Hematopoietic multipotent progenitor cell treated with erythropoietin and hydrocortisone succinate and interleukin-3 and kit ligand, for 8 days (in vitro differentiated cells): ENCODE measurements at regions not wholly inside any gene's neighbourhood (a gene's known extent, or its start where the extent isn't known, plus 50 kb on each side); places are given as distances from the start of the nearest gene placed in this dataset.
A peak's percentile ranks its signal among the peaks of the same experiment; 100 is the strongest.
"Not testable (repeated sequence)": the region's sequence is repeated elsewhere in the genome, so short reads cannot be mapped to it uniquely, and the experiment has no call there.

Experiments used
- DNase-seq: peaks from one replicate; pipeline ENCODE4 v3.0.0-alpha.2; 2015

DNA sequence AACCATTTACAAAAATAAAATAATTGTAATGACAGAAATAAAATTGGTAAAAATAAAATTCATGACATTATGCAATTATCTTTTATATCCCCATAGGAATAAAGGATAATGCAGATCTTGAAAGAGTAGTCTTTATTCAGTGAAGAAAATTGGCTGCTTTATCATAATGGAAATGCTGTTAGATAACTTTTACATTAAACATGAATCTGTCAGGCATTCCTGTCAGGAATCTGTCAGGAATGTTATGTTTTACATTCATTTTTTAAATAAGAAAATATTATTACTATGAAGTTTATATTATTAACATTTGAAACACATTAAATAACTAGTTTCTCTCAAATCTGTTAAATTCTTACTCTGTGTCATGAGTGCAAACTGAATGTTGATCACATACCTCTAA is 1024.7 kb upstream of the TMEFF2 start:
- DNase-seq, result no peak

DNA sequence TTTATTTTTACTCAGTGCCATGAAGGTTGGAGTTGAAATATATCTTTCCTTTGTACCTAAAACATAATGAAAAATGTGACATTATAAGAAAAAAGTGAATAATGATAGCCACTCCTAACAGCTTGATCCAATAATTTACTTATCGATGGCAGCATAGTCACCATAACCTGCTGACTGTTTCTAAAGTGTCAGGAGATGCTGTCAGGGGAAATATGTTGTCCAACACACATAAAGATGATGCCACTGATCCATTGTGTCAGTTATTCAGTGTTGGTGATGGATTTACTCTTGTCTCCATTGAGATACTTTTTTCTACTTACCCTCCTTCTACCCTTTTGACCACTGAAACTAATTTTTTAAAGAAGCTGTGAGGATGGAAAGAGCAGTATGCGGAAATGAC is 1006.9 kb upstream of the TMEFF2 start:
- no peak for DNase-seq

DNA sequence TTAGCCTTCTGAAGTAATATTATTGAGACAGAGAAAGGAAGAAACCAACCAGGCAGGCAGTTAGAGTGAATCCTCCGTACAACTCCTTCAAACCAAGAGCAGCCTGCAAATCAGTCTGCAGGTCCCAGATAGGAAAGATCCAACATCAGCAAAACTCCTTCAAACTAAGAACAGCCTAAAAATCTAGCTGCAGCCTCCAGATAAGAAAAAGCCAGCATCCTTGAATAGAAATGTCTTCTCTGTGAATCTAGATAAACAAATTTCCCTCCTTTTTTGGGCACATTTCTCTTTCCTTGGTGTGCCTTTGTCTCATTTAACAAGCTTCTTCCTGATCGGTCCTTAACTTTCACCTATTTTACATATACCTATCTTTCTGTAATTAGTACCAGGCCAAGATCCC is 1004.6 kb upstream of the TMEFF2 start:
- peak; percentile 82 for DNase-seq

DNA sequence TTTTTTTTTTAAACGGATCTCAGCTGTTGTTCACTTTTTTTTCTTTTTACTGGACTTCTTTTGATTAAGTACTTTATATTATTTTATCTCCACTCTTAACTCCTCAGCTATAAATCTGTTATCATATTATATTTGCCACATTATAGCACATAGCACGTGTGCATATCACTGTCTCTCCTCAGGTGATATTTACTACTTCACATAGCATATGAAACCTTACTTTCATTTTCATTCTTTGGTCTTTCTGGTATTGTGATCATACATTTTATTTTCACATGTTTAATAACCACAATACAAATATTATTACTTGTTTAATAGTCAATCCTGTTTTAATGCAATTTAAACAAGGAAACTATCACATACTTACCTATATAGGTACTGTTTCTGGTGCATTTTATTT is 993.1 kb upstream of the TMEFF2 start:
- DNase-seq, result no peak

DNA sequence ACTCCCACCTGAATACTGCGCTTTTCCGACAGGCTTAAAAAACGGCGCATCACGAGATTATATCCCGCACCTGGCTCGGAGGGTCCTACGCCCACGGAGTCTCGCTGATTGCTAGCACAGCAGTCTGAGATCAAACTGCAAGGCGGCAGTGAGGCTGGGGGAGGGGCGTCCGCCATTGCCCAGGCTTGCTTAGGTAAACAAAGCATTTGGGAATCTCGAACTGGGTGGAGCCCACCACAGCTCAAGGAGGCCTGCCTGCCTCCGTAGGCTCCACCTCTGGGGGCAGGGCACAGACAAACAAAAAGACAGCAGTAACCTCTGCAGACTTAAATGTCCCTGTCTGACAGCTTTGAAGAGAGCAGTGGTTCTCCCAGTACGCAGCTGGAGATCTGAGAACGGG is 976.2 kb upstream of the TMEFF2 start:
- not testable (repeated sequence) for DNase-seq

DNA sequence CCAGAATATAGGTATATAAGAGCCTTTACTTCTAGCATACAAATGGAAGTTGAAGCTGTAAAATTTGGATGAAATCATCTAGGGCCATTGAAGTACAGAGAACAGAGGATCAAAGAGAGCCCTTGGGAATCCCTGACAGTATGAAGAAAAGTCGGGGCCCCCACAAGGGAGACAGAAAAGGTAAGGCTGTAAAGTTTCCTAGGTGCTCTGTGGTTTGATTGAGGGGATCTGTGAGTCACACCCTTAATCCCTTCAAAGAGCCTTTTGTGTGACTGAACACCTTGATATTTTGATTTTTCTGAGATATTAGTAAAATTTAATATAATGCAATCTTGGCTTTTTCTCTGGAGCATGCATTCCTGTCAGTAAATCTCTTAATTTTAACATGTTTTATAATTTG is 961.7 kb upstream of the TMEFF2 start:
- no peak for DNase-seq

DNA sequence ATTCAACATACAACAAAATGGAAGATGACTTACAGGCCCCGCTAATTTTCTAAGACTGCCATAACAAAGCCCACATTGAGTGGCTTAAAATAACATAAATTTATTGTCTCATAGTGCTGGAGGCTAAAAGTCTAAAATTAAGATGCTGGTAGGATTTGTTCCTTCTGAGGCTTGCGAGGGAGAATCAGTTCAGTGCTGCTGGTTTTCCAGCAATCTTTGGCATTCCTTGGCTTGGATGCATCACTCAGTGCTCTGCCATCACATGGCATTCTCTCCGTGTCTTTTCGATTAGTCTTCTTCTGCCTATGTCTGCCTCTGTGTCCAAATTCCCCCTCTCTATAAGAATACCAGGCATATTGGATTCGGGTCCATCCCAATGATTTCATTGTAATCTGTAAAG is 959.3 kb upstream of the TMEFF2 start:
- no peak for DNase-seq

DNA sequence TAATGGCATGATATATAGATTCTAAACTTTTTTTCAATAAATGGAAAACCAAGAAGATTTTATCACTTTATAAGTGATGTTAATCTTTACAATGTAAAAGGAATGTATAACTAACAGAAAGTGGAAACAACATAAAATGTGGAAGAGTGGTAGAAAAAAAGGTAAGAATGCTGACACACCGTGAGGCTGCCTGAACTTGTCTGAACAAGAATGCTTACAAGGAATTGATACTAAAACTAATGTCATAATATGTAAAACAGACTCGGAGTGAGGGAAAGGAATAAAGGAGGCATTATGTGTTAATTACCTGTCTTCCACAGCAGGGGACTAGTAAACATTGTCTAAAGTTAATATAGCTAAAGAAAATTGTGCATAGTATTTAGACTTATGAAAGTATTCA is 958.8 kb upstream of the TMEFF2 start:
- DNase-seq, result no peak

DNA sequence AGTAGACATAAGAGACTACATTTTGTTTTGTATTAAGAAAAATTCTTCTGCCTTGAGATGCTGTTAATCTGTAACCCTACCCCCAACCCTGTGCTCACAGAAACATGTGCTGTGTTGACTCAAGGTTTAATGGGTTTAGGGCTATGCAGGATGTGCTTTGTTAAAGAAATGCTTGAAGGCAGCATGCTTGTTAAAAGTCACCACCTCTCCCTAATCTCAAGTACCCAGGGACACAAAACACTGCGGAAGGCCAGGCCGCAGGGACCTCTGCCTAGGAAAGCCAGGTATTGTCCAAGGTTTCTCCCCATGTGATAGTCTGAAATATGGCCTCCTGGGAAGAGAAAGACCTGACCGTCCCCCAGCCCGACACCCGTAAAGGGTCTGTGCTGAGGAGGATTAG is 947.7 kb upstream of the TMEFF2 start:
- not testable (repeated sequence) for DNase-seq

DNA sequence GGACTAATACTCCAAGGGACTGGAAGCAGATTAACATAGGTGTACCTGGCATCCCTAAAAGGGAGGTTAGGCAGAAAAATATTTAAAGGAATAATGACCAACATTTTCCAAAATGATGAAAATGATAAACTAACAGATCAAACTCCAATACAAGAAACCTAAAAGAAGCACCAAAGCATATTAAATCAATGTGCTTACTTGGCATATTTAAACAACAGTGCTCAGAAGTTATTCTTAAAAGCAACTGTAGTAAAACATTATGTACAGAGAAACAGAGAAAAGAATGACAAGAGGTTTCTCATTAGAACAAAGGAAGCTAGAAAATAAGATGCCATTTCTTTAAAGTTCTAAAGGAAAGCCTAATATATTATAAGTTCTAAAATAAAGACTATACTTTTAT is 947.3 kb upstream of the TMEFF2 start:
- no peak for DNase-seq

DNA sequence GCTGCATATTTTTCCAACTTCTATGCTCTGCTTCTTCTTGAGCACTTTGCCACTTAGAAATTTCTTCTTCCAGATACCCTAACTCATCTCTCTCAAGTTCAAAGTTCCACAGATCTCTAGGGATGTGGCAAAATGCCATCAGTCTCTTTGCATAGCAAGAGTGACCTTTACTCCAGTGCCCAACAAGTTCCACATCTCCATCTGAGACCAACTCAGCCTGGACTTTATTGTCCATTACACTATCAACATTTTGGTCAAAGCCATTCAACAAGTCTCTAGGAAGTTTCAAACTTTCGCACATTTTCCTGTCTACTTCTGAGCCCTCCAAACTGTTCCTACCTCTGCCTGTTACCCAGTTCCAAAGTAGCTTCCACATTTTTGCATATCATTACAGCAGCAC is 946.2 kb upstream of the TMEFF2 start:
- DNase-seq, result not testable (repeated sequence)

DNA sequence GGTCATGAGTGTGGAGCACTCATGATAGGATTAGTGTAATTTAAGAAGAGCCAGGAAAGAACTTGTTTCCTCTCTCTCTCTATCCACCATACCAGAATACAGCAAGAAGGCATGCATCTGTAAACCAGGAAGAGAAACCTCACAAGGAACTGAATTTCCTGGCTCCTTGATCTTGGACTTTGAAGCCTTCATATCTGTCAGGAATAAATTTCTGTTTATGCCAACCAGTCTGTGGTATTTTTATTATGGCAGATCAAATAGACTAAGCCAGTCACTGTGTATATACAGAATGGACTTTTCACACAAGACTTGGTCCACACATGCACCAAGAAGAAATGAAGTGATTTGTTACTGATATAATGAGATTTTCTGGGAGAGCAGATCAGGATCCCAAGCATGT is 930.1 kb upstream of the TMEFF2 start:
- no peak for DNase-seq

DNA sequence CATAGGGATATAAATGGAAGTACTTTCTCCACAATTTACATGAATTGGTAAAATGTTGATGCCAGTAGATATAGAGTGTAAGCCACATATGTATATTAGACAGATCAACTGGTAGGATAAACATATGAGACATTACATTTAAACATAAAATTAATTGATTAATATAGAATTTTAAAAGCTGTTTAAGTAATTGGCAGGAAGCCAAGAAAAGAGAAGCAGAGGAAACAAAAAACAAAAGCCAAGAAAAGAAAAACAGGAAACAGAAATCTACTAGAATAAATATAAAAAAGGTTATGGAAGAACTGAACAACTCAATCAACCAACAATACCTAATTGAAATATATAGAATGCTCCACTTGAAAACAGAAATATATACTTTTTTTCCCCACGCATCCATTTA is 920.1 kb upstream of the TMEFF2 start:
- no peak for DNase-seq

DNA sequence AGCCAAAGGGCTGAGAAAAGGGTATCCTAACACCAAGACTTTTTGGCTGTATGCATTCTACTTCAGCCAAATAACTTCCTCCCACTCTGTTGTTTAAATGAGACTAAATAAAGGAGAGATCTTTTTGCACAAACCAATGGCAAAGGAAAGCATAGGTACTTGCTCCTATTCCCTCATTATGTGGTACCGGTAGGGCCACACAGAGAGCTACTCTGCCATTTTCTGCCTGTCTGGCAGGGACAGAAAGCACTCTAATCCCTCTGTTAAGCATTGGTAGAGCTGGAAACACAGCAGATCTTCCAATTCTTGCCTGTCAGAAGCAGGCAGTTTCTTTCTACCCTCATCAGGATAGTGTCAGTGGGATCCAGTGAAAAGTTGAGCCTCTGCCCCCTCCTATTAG is 918.3 kb upstream of the TMEFF2 start:
- no peak for DNase-seq

DNA sequence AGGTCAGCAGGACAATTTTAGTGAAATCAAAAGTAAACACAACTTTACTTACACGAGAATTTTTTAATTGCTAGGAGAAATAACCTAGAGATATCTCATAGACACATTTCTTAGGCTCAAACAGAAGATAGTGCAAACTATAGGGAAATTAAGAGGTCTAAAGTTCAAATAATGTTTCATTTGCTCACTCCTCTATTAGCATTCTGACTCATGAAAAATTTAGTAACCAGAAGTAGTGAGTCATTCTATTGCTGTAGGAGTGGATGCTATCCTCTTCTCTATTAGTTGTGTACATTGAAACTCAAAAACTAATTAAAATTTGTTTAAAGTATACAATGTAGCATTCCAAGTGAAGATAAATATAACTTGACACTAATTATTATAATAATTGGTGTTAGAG is 908.3 kb upstream of the TMEFF2 start:
- no peak for DNase-seq

DNA sequence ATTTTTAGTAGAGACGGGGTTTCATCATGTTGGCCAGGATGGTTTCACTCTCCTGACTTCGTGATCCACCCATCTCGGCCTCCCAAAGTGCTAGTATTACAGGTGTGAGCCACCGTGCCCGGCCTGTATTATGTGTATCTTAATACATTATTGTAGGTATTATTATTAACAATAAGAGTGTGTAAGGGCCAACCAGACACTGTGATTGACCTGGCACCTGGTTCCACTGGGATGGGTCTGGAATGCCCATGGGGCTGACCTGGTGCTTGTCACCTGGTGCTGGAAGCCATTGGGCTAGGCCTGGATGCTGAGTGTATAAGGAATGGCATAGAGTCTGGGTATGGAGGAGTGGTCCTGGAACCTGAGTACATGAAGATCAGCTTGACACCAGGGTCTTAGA is 906.9 kb upstream of the TMEFF2 start:
- no peak for DNase-seq

DNA sequence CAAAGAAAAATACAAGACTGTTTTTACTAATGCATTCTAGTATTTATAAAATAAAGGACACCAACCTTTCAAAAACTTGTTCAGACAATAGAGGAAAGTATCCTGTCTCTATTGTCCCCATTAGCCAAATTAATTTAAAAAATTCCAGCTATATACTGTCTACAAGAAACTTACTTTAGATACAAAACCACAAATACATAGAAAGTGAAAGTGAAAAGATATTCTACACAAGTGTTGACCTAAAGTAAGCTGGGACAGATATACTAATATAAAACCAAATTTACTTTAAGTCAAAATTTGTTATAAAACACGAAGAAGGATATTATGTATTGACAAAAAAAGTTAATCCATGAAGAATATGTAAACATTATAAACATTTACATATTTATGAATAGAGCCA is 893.3 kb upstream of the TMEFF2 start:
- no peak for DNase-seq

DNA sequence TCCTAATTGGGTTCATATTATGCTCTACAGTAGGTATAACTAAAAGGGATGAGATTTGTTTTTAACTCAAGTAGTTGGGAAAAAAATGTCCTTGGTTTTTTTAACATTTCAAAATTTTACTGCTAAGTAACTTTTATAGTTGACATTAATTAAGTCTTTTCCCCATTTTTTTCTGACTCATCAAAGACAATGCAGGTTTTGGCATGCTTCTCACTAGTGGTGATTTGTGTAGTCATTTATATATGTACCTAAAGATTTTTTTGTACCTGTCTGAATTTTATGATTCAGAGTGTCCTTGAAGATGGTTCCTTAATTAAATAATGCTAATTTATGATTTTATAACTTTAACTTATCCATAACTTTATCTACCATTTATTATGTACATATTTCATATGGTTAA is 882.3 kb upstream of the TMEFF2 start:
- DNase-seq, result no peak

DNA sequence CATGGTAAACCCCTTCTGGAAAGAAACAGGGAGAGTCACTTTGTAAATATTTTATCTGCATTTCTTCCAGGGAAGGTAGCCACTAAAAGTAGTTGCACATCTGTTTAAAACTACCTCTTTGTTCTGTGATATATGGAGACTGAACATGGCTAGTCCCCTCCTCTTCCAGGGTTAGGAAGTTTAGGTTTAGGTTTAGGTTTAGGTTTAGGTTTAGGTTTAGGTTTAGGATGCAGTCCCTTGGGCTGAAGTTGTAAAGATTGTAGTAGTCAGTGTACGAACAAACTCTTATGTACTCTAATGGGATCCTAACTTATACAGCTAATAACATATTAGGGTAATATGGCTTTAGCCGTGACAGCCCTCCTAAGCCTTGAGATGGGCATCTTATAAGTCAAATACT is 880.2 kb upstream of the TMEFF2 start:
- DNase-seq, result no peak

DNA sequence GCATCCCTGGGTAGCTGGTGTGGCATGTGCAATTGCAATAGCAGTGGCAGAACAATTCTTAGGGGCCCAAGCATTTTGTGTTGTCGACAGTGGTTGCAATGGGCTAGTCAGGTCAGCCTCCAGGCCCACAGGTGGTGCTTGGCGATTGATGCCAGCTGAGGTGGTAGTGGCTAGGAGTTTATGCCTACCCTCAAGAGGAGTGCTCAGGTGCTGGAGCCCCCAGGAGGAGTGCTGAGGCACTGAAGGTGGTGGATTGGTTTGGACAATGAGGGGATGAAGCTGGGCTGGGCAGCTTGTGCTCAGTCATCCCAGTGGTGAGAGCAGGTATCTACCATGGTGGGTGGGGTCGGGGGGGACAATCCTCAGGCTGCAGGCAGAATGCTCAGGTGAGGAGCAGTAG is 877.9 kb upstream of the TMEFF2 start:
- no peak for DNase-seq

DNA sequence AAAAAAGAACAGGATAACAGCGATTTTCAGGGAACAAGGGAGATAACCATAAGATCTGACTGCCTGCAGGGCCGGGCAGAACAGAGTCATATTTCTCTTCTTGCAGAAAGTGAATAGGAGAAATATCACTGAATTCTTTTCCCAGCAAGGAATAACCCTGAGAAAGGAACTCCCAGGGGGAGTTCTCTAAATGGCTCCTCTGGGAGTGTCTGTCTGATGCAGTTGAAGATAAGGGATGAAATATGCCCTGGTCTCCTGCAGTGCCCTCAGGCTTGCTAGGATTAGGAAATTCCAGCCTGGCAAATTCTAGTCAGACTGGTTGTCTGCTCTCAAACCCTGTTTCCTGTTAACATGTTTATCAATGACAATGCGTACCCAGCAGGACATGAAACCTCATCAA is 830.8 kb upstream of the TMEFF2 start:
- DNase-seq, result not testable (repeated sequence)

DNA sequence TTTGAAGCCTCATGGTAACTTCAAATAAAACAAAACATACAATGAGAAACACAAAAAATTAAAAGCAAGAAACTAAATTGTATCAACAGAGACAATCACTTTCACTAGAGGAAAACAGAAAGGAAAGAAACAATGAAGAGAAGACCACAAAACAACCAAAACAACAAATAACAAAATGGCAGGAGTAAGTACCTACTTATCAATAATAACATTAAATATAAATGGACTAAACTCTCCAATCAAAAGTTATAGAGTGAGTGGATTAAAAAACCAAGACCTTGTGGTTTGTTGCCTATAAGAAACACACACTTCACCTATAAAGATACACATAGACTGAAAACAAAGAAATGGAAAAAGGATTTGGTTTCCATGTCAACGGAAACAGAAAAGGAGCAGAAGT is 830.1 kb upstream of the TMEFF2 start:
- no peak for DNase-seq

DNA sequence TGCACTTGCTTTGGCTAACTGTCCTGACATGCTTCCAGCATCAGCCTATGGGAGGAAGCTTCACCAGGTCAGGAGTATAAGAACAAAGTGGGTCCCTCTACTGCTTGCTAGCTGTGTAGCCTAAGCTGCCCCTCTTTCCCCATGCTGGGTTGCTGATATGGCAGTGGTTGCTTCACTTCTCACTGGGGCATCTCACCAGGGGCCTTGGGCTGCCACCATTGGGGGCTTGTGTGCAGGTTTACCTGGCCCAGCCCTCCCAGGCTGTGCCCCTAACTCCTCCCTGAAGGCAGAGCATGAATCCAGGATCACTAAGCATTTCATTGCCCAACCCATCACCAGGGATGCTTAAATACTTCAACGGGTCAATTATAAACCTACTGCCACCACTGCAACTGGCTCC is 817.1 kb upstream of the TMEFF2 start:
- no peak for DNase-seq

DNA sequence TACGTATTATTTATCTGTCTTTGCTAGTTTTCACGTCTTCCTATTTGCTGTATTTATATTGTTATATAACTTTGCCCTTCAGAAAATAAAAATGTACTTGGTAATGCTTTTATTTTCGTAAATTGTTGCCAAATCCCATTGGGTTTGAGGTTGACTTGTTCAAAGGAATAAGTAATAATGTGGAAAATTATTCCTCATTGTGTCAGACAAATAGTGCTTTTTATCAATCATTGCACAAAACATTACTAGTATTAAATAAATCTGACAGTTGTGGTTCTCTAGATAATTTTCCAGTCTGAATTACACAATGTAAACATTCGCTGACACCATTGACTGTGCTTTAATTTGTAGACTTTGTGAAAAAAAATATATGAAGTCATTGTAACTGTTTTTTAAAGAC is 798.3 kb upstream of the TMEFF2 start:
- DNase-seq, result no peak

DNA sequence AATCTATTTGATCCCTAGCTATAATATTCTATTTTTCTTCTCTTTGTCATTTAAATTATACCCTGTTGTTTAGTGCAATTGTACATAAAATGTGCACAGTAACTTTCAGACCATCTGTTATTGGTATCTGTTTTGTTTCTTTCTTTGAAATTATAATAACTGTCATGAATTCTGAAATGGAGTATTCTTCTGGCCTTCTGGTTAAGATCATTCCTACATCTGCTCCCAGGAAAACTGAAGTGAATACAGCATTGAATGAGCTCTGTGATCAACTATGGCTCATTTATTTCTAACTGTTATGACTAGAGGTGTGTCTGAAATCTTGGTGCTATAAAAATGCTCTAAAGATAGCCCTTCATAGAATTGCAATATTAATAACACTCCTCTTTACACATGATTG is 788.4 kb upstream of the TMEFF2 start:
- no peak for DNase-seq

DNA sequence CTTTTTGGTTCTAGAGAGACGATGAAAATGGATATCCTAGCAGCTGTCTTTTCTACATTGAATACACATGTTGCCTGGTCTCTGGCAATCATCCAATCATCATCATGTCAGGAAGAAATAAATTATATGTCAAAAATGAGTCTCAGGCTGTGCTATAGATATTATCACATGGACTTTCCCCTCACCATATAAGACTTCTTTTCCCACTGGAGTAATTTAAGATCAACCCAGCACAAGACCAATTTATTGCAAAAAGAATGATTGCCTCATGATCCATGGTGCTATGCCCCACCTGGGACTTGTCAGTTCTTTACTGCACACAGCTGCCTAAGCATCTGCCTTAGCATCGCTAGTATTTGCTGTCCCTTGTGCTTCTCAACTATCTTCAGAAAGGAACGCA is 783.7 kb upstream of the TMEFF2 start:
- no peak for DNase-seq
